ENCODE measurements at regions not wholly inside any gene's neighbourhood (a gene's known extent, or its start where the extent isn't known, plus 50 kb on each side); places are given as distances from the start of the nearest gene placed in this dataset.

GRCh38 chr4:59380841-59381366 is 1819.2 kb upstream of the ADGRL3 start:
- TF ChIP-seq ZBTB7A (IDR thresholded peaks at IDR 0.05; ENCODE audit: low read depth) (no peak), YY1 (IDR thresholded peaks at IDR 0.05; ENCODE audit: low read depth) (no peak), TEAD4 (IDR thresholded peaks at IDR 0.05) (no peak), TAF1 (IDR thresholded peaks at IDR 0.05; ENCODE audit: low read depth) (no peak), EP300 (IDR thresholded peaks at IDR 0.05; ENCODE audit: borderline replicate concordance) (no peak), RAD21 (IDR thresholded peaks at IDR 0.05; ENCODE audit: low read depth) (no peak), REST (IDR thresholded peaks at IDR 0.05; ENCODE audit: low read depth) (no peak), TCF12 (IDR thresholded peaks at IDR 0.05; ENCODE audit: low read depth) (no peak), FOXM1 (IDR thresholded peaks at IDR 0.05; ENCODE audit: borderline replicate concordance, low read depth) (no peak), NFIC (IDR thresholded peaks at IDR 0.05) (no peak), CEBPB (IDR thresholded peaks at IDR 0.05) (no peak), CREB1 (IDR thresholded peaks at IDR 0.05; ENCODE audit: low read depth) (no peak), MAX (IDR thresholded peaks at IDR 0.05) (no peak), USF1 (IDR thresholded peaks at IDR 0.05) (no peak), EGR1 (IDR thresholded peaks at IDR 0.05) (no peak)

- TF ChIP-seq YY1 (IDR thresholded peaks at IDR 0.05; ENCODE audit: low read depth) = no peak
- no peak for TF ChIP-seq REST (IDR thresholded peaks at IDR 0.05; ENCODE audit: low read depth)
- no peak for TF ChIP-seq CREB1 (IDR thresholded peaks at IDR 0.05; ENCODE audit: low read depth)
Observed at GRCh38 chr4:59381591-59381990, 1818.5 kb upstream of the ADGRL3 start.

- no peak for TF ChIP-seq FOXM1 (IDR thresholded peaks at IDR 0.05; ENCODE audit: borderline replicate concordance, low read depth)
- no peak for TF ChIP-seq YY1 (IDR thresholded peaks at IDR 0.05; ENCODE audit: low read depth)
- TF ChIP-seq EGR1 (IDR thresholded peaks at IDR 0.05) = no peak
Observed at GRCh38 chr4:59387759-59388758, 1812.1 kb upstream of the ADGRL3 start.

- TF ChIP-seq CEBPB (IDR thresholded peaks at IDR 0.05) = no peak
- TF ChIP-seq USF1 (IDR thresholded peaks at IDR 0.05) = no peak
- TF ChIP-seq MAX (IDR thresholded peaks at IDR 0.05) = no peak
- no peak for TF ChIP-seq TAF1 (IDR thresholded peaks at IDR 0.05; ENCODE audit: low read depth)
Observed at GRCh38 chr4:59393780-59394179, 1806.3 kb upstream of the ADGRL3 start.

GRCh38 chr4:59400334-59400733 is 1799.8 kb upstream of the ADGRL3 start:
- TF ChIP-seq ZBTB7A (IDR thresholded peaks at IDR 0.05; ENCODE audit: low read depth) = no peak
- TF ChIP-seq EP300 (IDR thresholded peaks at IDR 0.05; ENCODE audit: borderline replicate concordance) = no peak
- no peak for TF ChIP-seq YY1 (IDR thresholded peaks at IDR 0.05; ENCODE audit: low read depth)
- TF ChIP-seq TAF1 (IDR thresholded peaks at IDR 0.05; ENCODE audit: low read depth) = no peak
- no peak for TF ChIP-seq USF1 (IDR thresholded peaks at IDR 0.05)
- TF ChIP-seq RAD21 (IDR thresholded peaks at IDR 0.05; ENCODE audit: low read depth) = no peak
- no peak for TF ChIP-seq NFIC (IDR thresholded peaks at IDR 0.05)
- TF ChIP-seq FOXM1 (IDR thresholded peaks at IDR 0.05; ENCODE audit: borderline replicate concordance, low read depth) = no peak
- no peak for TF ChIP-seq REST (IDR thresholded peaks at IDR 0.05; ENCODE audit: low read depth)
- no peak for TF ChIP-seq TEAD4 (IDR thresholded peaks at IDR 0.05)
- TF ChIP-seq EGR1 (IDR thresholded peaks at IDR 0.05) = no peak
- no peak for TF ChIP-seq TCF12 (IDR thresholded peaks at IDR 0.05; ENCODE audit: low read depth)
- TF ChIP-seq CREB1 (IDR thresholded peaks at IDR 0.05; ENCODE audit: low read depth) = no peak
- TF ChIP-seq CEBPB (IDR thresholded peaks at IDR 0.05) = no peak
- TF ChIP-seq MAX (IDR thresholded peaks at IDR 0.05) = no peak

All from Ishikawa (cell line).